ENCODE measurements at regions not wholly inside any gene's neighbourhood (a gene's known extent, or its start where the extent isn't known, plus 50 kb on each side); places are given as distances from the start of the nearest gene placed in this dataset.

DNA sequence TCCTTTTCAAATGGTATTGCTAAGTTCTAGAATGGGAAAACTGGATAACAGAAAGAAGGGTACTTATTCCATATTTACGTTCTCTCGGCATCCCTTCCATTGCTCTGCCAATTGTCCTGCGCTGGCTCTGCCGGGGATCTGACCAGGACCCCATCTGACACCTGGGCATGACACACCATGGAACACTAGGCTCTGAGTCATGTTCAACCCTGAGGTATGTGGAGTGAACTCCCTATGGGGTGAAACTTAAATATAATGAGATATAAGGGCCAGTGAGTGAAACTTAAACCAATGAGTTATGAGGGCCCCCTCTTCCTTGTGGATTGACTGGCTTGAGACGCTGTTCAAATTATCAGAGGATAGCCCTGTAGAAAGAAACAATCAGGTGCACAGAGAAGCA is 55.1 kb upstream of the ZEB1 start:
- DNase-seq, result no peak

DNA sequence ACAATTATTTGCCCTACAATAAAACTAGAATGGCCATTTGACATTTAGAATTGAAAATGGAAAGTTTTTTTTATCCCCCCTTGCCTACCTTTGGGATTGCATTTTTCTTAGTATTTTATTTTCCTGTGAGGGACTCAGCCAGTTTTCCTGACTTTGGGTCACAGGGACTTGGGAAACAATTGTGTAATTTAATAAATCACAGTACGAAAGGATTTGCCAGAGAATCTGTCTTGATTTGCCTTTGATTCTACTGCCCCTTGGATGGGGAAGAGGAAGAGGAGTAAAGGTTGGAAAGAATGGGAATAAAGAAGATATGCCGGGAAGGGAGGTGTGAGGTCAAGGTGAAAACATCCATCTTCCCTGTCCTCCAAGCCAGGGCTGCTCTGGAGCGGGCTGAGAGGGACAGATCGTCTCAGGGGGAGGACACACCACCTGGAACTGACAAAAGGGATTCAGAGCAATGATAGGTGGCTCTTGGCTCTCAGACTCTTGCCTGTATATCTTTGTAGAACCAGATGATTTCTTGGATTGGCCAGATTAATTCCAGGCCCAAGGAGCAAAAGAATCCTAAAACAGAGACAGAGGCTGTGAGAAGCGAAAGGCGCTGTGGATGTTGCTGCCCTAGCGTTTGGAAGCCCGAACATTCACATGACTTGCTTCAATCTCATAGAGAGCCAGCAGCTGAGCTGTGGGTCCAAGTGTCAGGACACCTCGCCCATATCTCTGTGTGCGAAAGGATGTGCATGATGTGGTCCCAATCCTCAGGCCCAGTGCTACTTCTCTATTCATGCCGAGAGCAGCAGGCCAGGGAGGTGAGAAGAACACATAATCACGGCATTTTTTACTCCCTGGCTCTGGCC is 50.3 kb upstream of the ZEB1 start:
- DNase-seq, result no peak
